ENCODE measurements at regions not wholly inside any gene's neighbourhood (a gene's known extent, or its start where the extent isn't known, plus 50 kb on each side); places are given as distances from the start of the nearest gene placed in this dataset.

DNA sequence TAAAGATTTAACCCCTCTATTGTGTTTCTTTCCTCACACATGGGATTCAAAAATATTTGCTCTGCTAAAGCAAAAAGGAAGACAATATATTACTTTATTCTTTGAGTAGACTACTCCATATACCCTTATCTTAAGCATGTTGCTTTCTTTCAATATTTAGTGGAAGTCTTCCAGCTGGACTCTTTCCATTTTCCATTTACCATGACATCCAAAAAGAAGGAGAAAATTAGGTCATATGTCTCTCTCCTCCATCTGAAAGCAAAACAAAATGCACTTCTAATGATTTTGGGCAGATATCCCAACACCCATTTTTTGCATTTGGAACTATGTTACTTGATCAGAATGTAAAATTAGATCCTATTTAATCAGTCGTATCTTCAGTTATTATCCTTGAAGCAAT, 1336.5 kb downstream of the PCDH19 start:
- TF ChIP-seq, protein P1, sequence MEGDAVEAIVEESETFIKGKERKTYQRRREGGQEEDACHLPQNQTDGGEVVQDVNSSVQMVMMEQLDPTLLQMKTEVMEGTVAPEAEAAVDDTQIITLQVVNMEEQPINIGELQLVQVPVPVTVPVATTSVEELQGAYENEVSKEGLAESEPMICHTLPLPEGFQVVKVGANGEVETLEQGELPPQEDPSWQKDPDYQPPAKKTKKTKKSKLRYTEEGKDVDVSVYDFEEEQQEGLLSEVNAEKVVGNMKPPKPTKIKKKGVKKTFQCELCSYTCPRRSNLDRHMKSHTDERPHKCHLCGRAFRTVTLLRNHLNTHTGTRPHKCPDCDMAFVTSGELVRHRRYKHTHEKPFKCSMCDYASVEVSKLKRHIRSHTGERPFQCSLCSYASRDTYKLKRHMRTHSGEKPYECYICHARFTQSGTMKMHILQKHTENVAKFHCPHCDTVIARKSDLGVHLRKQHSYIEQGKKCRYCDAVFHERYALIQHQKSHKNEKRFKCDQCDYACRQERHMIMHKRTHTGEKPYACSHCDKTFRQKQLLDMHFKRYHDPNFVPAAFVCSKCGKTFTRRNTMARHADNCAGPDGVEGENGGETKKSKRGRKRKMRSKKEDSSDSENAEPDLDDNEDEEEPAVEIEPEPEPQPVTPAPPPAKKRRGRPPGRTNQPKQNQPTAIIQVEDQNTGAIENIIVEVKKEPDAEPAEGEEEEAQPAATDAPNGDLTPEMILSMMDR (conservative IDR thresholded peaks at IDR 0.05; ENCODE audit: low read depth, low read length), result no peak
- no peak for TF ChIP-seq EZH2 (IDR thresholded peaks at IDR 0.05; ENCODE audit: borderline replicate concordance, low read depth, low read length, poor library complexity, severe bottlenecking)

Data from A673 (cell line).